ENCODE measurements at regions not wholly inside any gene's neighbourhood (a gene's known extent, or its start where the extent isn't known, plus 50 kb on each side); places are given as distances from the start of the nearest gene placed in this dataset.

DNA sequence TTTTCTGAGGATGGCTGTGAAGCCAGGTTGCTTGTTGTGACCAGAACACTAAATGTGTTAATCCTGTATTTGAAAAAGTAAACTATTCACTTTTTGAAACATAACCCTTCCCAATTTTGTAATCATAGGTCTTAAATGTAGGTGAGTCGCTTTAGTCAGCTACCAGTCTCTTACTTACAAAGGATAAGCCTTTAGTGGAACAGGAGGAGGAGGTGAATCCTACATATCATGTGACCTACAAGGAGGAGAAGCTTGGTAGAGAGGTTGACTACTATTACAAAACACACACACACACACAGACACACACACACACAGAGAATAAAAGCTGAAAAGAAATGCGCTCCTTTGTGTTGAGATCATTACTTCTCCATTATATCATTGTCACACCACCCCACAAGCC lies 59.9 kb upstream of the SPAG16 start:
- TF ChIP-seq POLR2A (IDR thresholded peaks at IDR 0.05; ENCODE audit: insufficient read depth in 1 of 2, low read depth in 2 of 2, low read length in 2 of 2) (no peak), CCDC6 (CRISPR knock-in tag; IDR thresholded peaks at IDR 0.05) (no peak), SMC3 (IDR thresholded peaks at IDR 0.05; ENCODE audit: low read length) (no peak), ZBTB1 (CRISPR knock-in tag; IDR thresholded peaks at IDR 0.05; ENCODE audit: borderline replicate concordance) (no peak), DNMT1 (CRISPR knock-in tag; IDR thresholded peaks at IDR 0.05) (no peak), ZNF577 (CRISPR knock-in tag; IDR thresholded peaks at IDR 0.05; ENCODE audit: borderline replicate concordance, low read depth) (no peak), NR1H2 (CRISPR knock-in tag; IDR thresholded peaks at IDR 0.05; ENCODE audit: borderline replicate concordance, low read depth) (no peak), POLR2AphosphoS5 (IDR thresholded peaks at IDR 0.05; ENCODE audit: low read depth, low read length) (no peak), TOE1 (CRISPR knock-in tag; IDR thresholded peaks at IDR 0.05) (no peak)
- TF ChIP-seq, protein P1, sequence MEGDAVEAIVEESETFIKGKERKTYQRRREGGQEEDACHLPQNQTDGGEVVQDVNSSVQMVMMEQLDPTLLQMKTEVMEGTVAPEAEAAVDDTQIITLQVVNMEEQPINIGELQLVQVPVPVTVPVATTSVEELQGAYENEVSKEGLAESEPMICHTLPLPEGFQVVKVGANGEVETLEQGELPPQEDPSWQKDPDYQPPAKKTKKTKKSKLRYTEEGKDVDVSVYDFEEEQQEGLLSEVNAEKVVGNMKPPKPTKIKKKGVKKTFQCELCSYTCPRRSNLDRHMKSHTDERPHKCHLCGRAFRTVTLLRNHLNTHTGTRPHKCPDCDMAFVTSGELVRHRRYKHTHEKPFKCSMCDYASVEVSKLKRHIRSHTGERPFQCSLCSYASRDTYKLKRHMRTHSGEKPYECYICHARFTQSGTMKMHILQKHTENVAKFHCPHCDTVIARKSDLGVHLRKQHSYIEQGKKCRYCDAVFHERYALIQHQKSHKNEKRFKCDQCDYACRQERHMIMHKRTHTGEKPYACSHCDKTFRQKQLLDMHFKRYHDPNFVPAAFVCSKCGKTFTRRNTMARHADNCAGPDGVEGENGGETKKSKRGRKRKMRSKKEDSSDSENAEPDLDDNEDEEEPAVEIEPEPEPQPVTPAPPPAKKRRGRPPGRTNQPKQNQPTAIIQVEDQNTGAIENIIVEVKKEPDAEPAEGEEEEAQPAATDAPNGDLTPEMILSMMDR (CRISPR knock-in tag; IDR thresholded peaks at IDR 0.05): no peak
